A673 (cell line): ENCODE measurements at regions not wholly inside any gene's neighbourhood (a gene's known extent, or its start where the extent isn't known, plus 50 kb on each side); places are given as distances from the start of the nearest gene placed in this dataset.

Source experiments
- EZH2 ChIP-seq: fragments of 200-600 bp; sonication (generic); IDR thresholded peaks from 2 replicates; pipeline ENCODE4 v1.6.1; 2017; ENCODE audit warnings: borderline replicate concordance, low read depth, mild to moderate bottlenecking, mixed read lengths, antibody characterized with exemption, low read length; ENCODE audit not compliant: poor library complexity, severe bottlenecking
- TF ChIP-seq, protein P1 (sequence below): fragments of 300-800, 200-600 bp; sonication (generic); conservative IDR thresholded peaks from 2 replicates; pipeline ENCODE4 v1.5.1; 2017; ENCODE audit warnings: low read depth, mild to moderate bottlenecking, antibody characterized with exemption, low read length, moderate library complexity, mixed read lengths

DNA sequence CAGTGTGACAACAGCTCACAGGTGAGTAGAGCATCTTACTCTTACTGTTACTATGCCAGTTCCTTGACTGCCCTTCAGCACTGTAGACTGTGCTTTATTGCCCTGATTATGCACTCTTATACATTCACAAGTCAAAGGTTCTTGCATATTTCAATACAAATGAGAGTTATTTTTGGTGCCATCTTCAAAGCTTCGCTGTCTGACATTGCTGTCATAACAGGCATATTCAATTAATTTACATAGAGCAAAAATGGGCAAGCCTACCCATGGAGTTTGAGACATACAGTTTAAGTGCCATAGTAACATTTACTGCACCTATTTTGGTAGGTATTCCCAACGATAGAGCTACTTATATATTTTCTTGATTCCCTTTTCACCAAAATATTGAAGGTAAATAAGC is 107.5 kb upstream of the CNTN1 start:
- TF ChIP-seq, protein P1, sequence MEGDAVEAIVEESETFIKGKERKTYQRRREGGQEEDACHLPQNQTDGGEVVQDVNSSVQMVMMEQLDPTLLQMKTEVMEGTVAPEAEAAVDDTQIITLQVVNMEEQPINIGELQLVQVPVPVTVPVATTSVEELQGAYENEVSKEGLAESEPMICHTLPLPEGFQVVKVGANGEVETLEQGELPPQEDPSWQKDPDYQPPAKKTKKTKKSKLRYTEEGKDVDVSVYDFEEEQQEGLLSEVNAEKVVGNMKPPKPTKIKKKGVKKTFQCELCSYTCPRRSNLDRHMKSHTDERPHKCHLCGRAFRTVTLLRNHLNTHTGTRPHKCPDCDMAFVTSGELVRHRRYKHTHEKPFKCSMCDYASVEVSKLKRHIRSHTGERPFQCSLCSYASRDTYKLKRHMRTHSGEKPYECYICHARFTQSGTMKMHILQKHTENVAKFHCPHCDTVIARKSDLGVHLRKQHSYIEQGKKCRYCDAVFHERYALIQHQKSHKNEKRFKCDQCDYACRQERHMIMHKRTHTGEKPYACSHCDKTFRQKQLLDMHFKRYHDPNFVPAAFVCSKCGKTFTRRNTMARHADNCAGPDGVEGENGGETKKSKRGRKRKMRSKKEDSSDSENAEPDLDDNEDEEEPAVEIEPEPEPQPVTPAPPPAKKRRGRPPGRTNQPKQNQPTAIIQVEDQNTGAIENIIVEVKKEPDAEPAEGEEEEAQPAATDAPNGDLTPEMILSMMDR, result no peak
- no peak for TF ChIP-seq EZH2
